ENCODE measurements at regions not wholly inside any gene's neighbourhood (a gene's known extent, or its start where the extent isn't known, plus 50 kb on each side); places are given as distances from the start of the nearest gene placed in this dataset.

DNA sequence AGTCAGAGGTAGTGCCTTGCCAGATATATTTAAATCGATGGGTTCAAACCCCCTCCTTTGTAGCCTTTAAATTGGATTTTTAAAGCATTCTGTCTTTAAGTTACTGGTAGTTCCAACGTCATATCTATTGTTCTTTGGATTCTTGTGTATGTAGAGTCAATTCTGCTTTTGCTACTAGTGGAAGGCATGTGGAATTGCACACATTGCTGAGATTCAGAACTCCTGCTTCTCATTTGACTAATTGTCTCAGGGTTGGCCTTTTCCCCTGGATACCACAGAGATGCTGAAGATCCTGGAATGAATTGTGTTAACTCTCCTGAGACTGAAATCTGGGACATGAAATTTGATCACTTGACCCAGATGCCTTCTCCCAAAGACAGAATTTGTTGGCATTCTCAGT lies 328.3 kb upstream of the RPS6KA3 start (continued):
- TF ChIP-seq E2F6 (IDR thresholded peaks at IDR 0.05; ENCODE audit: borderline replicate concordance in 1 of 2, extremely low read depth in 1 of 2, insufficient read depth in 1 of 2, insufficient read length in 1 of 2, low read depth in 1 of 2, low read length in 1 of 2, poor library complexity in 1 of 2, severe bottlenecking in 1 of 2), result no peak

GRCh38 chrX:20593836-20594235 lies 327.1 kb upstream of the RPS6KA3 start:
- intact Hi-C loops (cut with micrococcal nuclease) (no loop called here), in situ Hi-C loops (cut with MboI) (no loop called here)
- Histone ChIP-seq H3K36me3 (ENCODE audit: control insufficient read depth, insufficient read depth, low read length) (no peaks in the 10 kb centered on the region), H3K27ac (ENCODE audit: extremely low read depth, low read depth, low read length) (no peak overlapping the region), H3K9me3 (replicated peaks; ENCODE audit: control insufficient read depth, insufficient read depth, low read depth, low read length) (no peaks in the 10 kb centered on the region; the same call in 1 of the 2 replicates), H3K27me3 (ENCODE audit: control insufficient read depth in 2 of 2, insufficient read depth in 2 of 2, low read length in 2 of 2) (no peaks in the 10 kb centered on the region), H2AFZ (ENCODE audit: low read depth, low read length) (no peak overlapping the region), H3K4me3 (no peak overlapping the region), H3K79me2 (ENCODE audit: control insufficient read depth, insufficient read depth, low read length) (no peaks in the 10 kb centered on the region), H3K4me2 (ENCODE audit: insufficient read depth, low read length) (no peak overlapping the region), H3K9ac (ENCODE audit: insufficient read depth in 1 of 2, low read depth in 2 of 2, low read length in 2 of 2) (no peak overlapping the region), H3K9me1 (ENCODE audit: control insufficient read depth, insufficient read depth, low read length) (no peaks in the 10 kb centered on the region), H3K4me1 (replicated peaks in 1 of 2; ENCODE audit: control insufficient read depth in 2 of 2, insufficient read depth in 2 of 2, low read length in 2 of 2) (no peaks in the 10 kb centered on the region), H4K20me1 (replicated peaks; ENCODE audit: control insufficient read depth, insufficient read depth, low read length) (no peaks in the 10 kb centered on the region)
- TF ChIP-seq TOE1 (IDR thresholded peaks at IDR 0.05; ENCODE audit: borderline replicate concordance) (no peak), TOE1 (CRISPR knock-in tag; IDR thresholded peaks at IDR 0.05; ENCODE audit: borderline replicate concordance, low read depth) (no peak), BCL6 (CRISPR knock-in tag; IDR thresholded peaks at IDR 0.05) (no peak), CREB3 (tag; conservative IDR thresholded peaks at IDR 0.05; ENCODE audit: low read depth) (no peak), KDM5B (IDR thresholded peaks at IDR 0.05; ENCODE audit: insufficient replicate concordance, low read depth, low read length) (no peak), MTA1 (IDR thresholded peaks at IDR 0.05; ENCODE audit: borderline replicate concordance) (no peak), CREB1 (IDR thresholded peaks at IDR 0.05) (no peak), CREB1 (CRISPR knock-in tag; IDR thresholded peaks at IDR 0.05) (no peak), MLLT1 (IDR thresholded peaks at IDR 0.05) (no peak), THRB (CRISPR knock-in tag; conservative IDR thresholded peaks at IDR 0.05) (no peak), ZNF311 (CRISPR knock-in tag; IDR thresholded peaks at IDR 0.05) (no peak), ZKSCAN3 (CRISPR knock-in tag; IDR thresholded peaks at IDR 0.05) (no peak), ZBTB1 (CRISPR knock-in tag; IDR thresholded peaks at IDR 0.05; ENCODE audit: borderline replicate concordance, low read depth) (no peak), GTF2A2 (tag; IDR thresholded peaks at IDR 0.05) (no peak), KLF16 (IDR thresholded peaks at IDR 0.05) (no peak), ILF3 (IDR thresholded peaks at IDR 0.05; ENCODE audit: borderline replicate concordance) (no peak), ZNF197 (CRISPR knock-in tag; IDR thresholded peaks at IDR 0.05; ENCODE audit: low read depth) (no peak), U2AF2 (optimal IDR thresholded peaks at IDR 0.05; ENCODE audit: low read depth, low read length) (no peak)
- ATAC-seq, result no peak
- FAIRE-seq, result no peak
- BruUV-seq (replicated peaks), result no TSS peak
- DNase-seq (ENCODE audit: extremely low read depth in 1 of 4, low spot score in 3 of 4), result no peak
- ChIA-PET POLR2A (no interaction called here), CTCF (ENCODE audit: low intra/inter-chr PET ratio) (no interaction called here)
- 0% methylated on average over 1 of the region's 2 CpGs for WGBS (ENCODE audit: insufficient coverage, low coverage, missing lambda C conversion rate)

Data from K562 (cell line).